ENCODE measurements at regions not wholly inside any gene's neighbourhood (a gene's known extent, or its start where the extent isn't known, plus 50 kb on each side); places are given as distances from the start of the nearest gene placed in this dataset.

GRCh38 chr5:144013816-144014215 is 156.6 kb downstream of the YIPF5 start:
- no peak for TF ChIP-seq CTCF (IDR thresholded peaks at IDR 0.05)
- no peak overlapping the region for H3K27ac ChIP-seq
- DNase-seq (ENCODE audit: low spot score), result no peak
- no peak overlapping the region for H3K4me3 ChIP-seq

- H3K27ac ChIP-seq, result no peak overlapping the region
- H3K4me3 ChIP-seq, result no peak overlapping the region
- no peak for DNase-seq (ENCODE audit: low spot score)
- no peak for TF ChIP-seq CTCF (IDR thresholded peaks at IDR 0.05)
These were observed 154.5 kb downstream of the YIPF5 start for GRCh38 chr5:144015961-144016360.

GRCh38 chr5:144017119-144017518 is 153.3 kb downstream of the YIPF5 start:
- H3K4me3 ChIP-seq, result no peak overlapping the region
- TF ChIP-seq CTCF (IDR thresholded peaks at IDR 0.05), result no peak
- no peak for DNase-seq (ENCODE audit: low spot score)
- no peak overlapping the region for H3K27ac ChIP-seq

- Histone ChIP-seq H3K27ac (no peak overlapping the region), H3K4me3 (no peak overlapping the region)
- no peak for TF ChIP-seq CTCF (IDR thresholded peaks at IDR 0.05)
- no peak for DNase-seq (ENCODE audit: low spot score)
These were observed 152.8 kb downstream of the YIPF5 start for GRCh38 chr5:144017631-144018030.

- H3K4me3 ChIP-seq, result no peak overlapping the region
- TF ChIP-seq CTCF (IDR thresholded peaks at IDR 0.05), result no peak
- H3K27ac ChIP-seq, result no peak overlapping the region
- no peak for DNase-seq (ENCODE audit: low spot score)
These were observed 146.4 kb downstream of the YIPF5 start for GRCh38 chr5:144024090-144024489.

- Histone ChIP-seq H3K27ac (no peak overlapping the region), H3K4me3 (no peak overlapping the region)
- no peak for DNase-seq (ENCODE audit: low spot score)
- TF ChIP-seq CTCF (IDR thresholded peaks at IDR 0.05), result no peak
These were observed 145.9 kb downstream of the YIPF5 start for GRCh38 chr5:144024545-144024944.

GRCh38 chr5:144026286-144026685 is 144.2 kb downstream of the YIPF5 start:
- Histone ChIP-seq H3K4me3 (no peak overlapping the region), H3K27ac (no peak overlapping the region)
- no peak for TF ChIP-seq CTCF (IDR thresholded peaks at IDR 0.05)
- no peak for DNase-seq (ENCODE audit: low spot score)
